HCT116 (cell line): ENCODE measurements at regions not wholly inside any gene's neighbourhood (a gene's known extent, or its start where the extent isn't known, plus 50 kb on each side); places are given as distances from the start of the nearest gene placed in this dataset.

Source experiments
- ATAC-seq: fragments of 200-7000 bp; cut with Tn5 transposase; 2 replicates; pipeline ENCODE4 v1.9.1; 2020; ENCODE audit warnings: mild to moderate bottlenecking, moderate library complexity
- BruUV-seq: library from RNA; stranded (reverse); fragments of 400-500 nt; replicated peaks from 2 replicates; lab custom pipeline; 2021; lab: Mats Ljungman, UMichigan
- CTCF ChIA-PET: fragments of 300-600 bp; sonication (Branson Sonifier 250); formaldehyde crosslinking; loops from one replicate; lab custom pipeline; 2021; ENCODE audit warnings: antibody characterized with exemption; lab: Charles Lee
- POLR2A ChIA-PET: fragments of 300-600, 350-600 bp; sonication (Branson Sonifier 250); formaldehyde crosslinking; loops from one replicate; lab custom pipeline; 2021; ENCODE audit warnings: antibody characterized with exemption; lab: Charles Lee
- RAD21 ChIA-PET, 2 experiments: fragments of 300-600 bp; sonication (Branson Sonifier 250); formaldehyde crosslinking; loops; one replicate each; lab custom pipeline; 2023; ENCODE audit warnings: low total read pairs in 2 of 2; ENCODE audit not compliant: uncharacterized antibody in 2 of 2, unreplicated experiment in 2 of 2, low non-redundant PET in 1 of 2; lab: Charles Lee
- DNase-seq: peaks from one replicate; pipeline ENCODE4 v3.0.0-alpha.2; 2010; ENCODE audit warnings: low read depth, low spot score
- H2AFZ ChIP-seq: fragments of 200-600 bp; shearing (Covaris generic), sonication (generic); 2 replicates; pipeline ENCODE4 v1.6.1; 2017; ENCODE audit warnings: low read depth, mixed run types, mixed read lengths, antibody characterized with exemption, low read length; ENCODE audit not compliant: poor library complexity, severe bottlenecking
- H3K27ac ChIP-seq: 2 replicates; pipeline ENCODE4 v1.5.1; 2012; ENCODE audit warnings: low read depth, low read length
- H3K27me3 ChIP-seq: fragments of 200-600 bp; sonication (generic); 2 replicates; pipeline ENCODE4 v1.6.1; 2016; ENCODE audit warnings: mixed run types, low read length, mixed read lengths; ENCODE audit not compliant: insufficient read depth
- H3K36me3 ChIP-seq, 2 experiments: fragments of 200-500 bp in 1 of 2; fragments of 200-600 bp in 1 of 2; sonication (Bioruptor generic) in 1 of 2; sonication (generic) in 1 of 2; 2 replicates each; pipeline versions ENCODE4 v1.5.1 to v1.6.1; 2014 to 2016; ENCODE audit warnings: low read length in 2 of 2, inconsistent platforms in 1 of 2, mixed read lengths in 1 of 2, mixed run types in 1 of 2; ENCODE audit not compliant: insufficient read depth in 2 of 2, control insufficient read depth in 1 of 2
- H3K4me1 ChIP-seq, 2 experiments: fragments of 200-600 bp in 1 of 2; sonication (generic) in 1 of 2; 2 replicates each; pipeline versions ENCODE4 v1.5.1 to v1.6.1; 2012 to 2017; ENCODE audit warnings: low read length in 2 of 2, inconsistent platforms in 1 of 2, mild to moderate bottlenecking in 1 of 2, mixed read lengths in 1 of 2, mixed run types in 1 of 2, moderate library complexity in 1 of 2; ENCODE audit not compliant: insufficient read depth in 2 of 2, control insufficient read depth in 1 of 2
- H3K4me2 ChIP-seq: fragments of 200-600 bp; sonication (generic); 2 replicates; pipeline ENCODE4 v1.6.1; 2017; ENCODE audit warnings: mixed run types, low read length, mixed read lengths
- H3K4me3 ChIP-seq, 2 experiments: fragments of 200-600 bp in 1 of 2; sonication (generic) in 1 of 2; replicated peaks in 1 of 2; 2 replicates each; pipeline ENCODE4 v1.5.1; 2011 to 2016; ENCODE audit warnings: low read length in 2 of 2, control low read depth in 1 of 2, low read depth in 1 of 2, mild to moderate bottlenecking in 1 of 2, mixed read lengths in 1 of 2, mixed run types in 1 of 2
- H3K79me2 ChIP-seq: fragments of 200-600 bp; sonication (generic); 2 replicates; pipeline ENCODE4 v1.6.1; 2017; ENCODE audit warnings: mild to moderate bottlenecking, mixed run types, low read length, moderate library complexity, mixed read lengths; ENCODE audit not compliant: insufficient read depth
- H3K9ac ChIP-seq: fragments of 200-600 bp; sonication (generic); 2 replicates; pipeline ENCODE4 v1.6.1; 2016; ENCODE audit warnings: low read length, mixed read lengths
- H3K9me2 ChIP-seq: fragments of 200-600 bp; sonication (generic), shearing (Covaris generic); 2 replicates; pipeline ENCODE4 v1.6.1; 2017; ENCODE audit warnings: mixed run types, mild to moderate bottlenecking, moderate library complexity; ENCODE audit not compliant: insufficient read depth
- H3K9me3 ChIP-seq, 2 experiments: fragments of 200-500 bp in 1 of 2; fragments of 200-600 bp in 1 of 2; sonication (Bioruptor generic) in 1 of 2; sonication (generic) in 1 of 2; 2 replicates each; pipeline ENCODE4 v1.6.1; 2014 to 2017; ENCODE audit warnings: low read length in 2 of 2, mixed read lengths in 2 of 2, inconsistent platforms in 1 of 2, low read depth in 1 of 2, mild to moderate bottlenecking in 1 of 2, mixed run types in 1 of 2, moderate library complexity in 1 of 2; ENCODE audit not compliant: control insufficient read depth in 1 of 2, insufficient read depth in 1 of 2
- H4K20me1 ChIP-seq: fragments of 200-600 bp; sonication (generic), shearing (Covaris generic); 2 replicates; pipeline ENCODE4 v1.6.1; 2017; ENCODE audit warnings: mixed run types, mild to moderate bottlenecking, moderate library complexity; ENCODE audit not compliant: insufficient read depth
- CEBPB ChIP-seq: IDR thresholded peaks from 2 replicates; pipeline ENCODE4 v1.6.1; 2012; ENCODE audit warnings: low read depth
- EZH2 ChIP-seq: fragments of 200-600 bp; sonication (generic); IDR thresholded peaks from 2 replicates; pipeline ENCODE4 v1.6.1; 2017; ENCODE audit warnings: antibody characterized with exemption, mixed run types
- SIN3A ChIP-seq: IDR thresholded peaks from 2 replicates; pipeline ENCODE4 v1.6.1; 2012; ENCODE audit warnings: low read depth
- SP1 ChIP-seq: IDR thresholded peaks from 2 replicates; pipeline ENCODE4 v1.6.1; 2012; ENCODE audit warnings: low read depth
- SRF ChIP-seq: IDR thresholded peaks from 2 replicates; pipeline ENCODE4 v1.6.1; 2012; ENCODE audit warnings: low read depth
- TCF7L2 ChIP-seq: IDR thresholded peaks from 2 replicates; pipeline ENCODE4 v1.7.0; 2011; ENCODE audit warnings: borderline replicate concordance, inconsistent platforms; ENCODE audit not compliant: insufficient read depth, insufficient read length; ENCODE audit errors: extremely low read depth
- ZFX ChIP-seq: fragments of 450-650 bp; IDR thresholded peaks from 2 replicates; pipeline ENCODE4 v1.6.1; 2017
- ZNF274 ChIP-seq: fragments of 200-500 bp; sonication (Bioruptor generic); IDR thresholded peaks from 2 replicates; pipeline ENCODE4 v1.6.1; 2014; ENCODE audit warnings: mild to moderate bottlenecking, low read depth, low read length, inconsistent platforms
- intact Hi-C: fragments of 100-400 bp; cut with micrococcal nuclease; formaldehyde crosslinking; loops from 2 replicates; pipeline ENCODE4 v1.10.0; 2022
- TF ChIP-seq, protein P1 (sequence below): IDR thresholded peaks from 2 replicates; pipeline ENCODE4 v1.6.1; 2012; ENCODE audit warnings: low read depth
- TF ChIP-seq, protein P2 (sequence below): IDR thresholded peaks from 2 replicates; pipeline ENCODE4 v1.6.1; 2011; ENCODE audit warnings: mild to moderate bottlenecking, low read length, moderate library complexity; ENCODE audit not compliant: insufficient replicate concordance; ENCODE audit errors: extremely low read depth
- TF ChIP-seq, protein P3 (sequence below): IDR thresholded peaks from 2 replicates; pipeline ENCODE4 v1.6.1; 2012

DNA sequence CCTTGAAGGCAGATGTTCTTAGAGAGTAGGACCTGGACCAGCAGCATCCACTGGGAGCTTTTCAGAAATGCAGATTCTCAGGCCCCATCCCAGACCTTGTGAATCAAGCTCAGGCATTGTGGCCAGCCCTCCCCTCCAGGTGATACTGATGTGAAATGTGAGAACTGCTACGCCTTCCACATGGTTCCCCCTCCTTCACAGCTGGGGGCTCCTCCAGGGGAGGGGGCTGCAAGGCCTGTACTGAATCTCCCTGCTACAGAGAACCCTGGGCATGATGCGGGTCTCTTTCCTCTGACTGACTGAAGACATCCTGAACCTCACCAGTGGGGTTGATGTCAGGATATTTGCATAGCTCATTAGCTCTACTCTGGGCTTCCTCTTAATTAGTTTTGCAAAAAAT lies 141.8 kb upstream of the CSF3R start:
- ChIA-PET POLR2A (no interaction called here), RAD21 (no interaction called here)

DNA sequence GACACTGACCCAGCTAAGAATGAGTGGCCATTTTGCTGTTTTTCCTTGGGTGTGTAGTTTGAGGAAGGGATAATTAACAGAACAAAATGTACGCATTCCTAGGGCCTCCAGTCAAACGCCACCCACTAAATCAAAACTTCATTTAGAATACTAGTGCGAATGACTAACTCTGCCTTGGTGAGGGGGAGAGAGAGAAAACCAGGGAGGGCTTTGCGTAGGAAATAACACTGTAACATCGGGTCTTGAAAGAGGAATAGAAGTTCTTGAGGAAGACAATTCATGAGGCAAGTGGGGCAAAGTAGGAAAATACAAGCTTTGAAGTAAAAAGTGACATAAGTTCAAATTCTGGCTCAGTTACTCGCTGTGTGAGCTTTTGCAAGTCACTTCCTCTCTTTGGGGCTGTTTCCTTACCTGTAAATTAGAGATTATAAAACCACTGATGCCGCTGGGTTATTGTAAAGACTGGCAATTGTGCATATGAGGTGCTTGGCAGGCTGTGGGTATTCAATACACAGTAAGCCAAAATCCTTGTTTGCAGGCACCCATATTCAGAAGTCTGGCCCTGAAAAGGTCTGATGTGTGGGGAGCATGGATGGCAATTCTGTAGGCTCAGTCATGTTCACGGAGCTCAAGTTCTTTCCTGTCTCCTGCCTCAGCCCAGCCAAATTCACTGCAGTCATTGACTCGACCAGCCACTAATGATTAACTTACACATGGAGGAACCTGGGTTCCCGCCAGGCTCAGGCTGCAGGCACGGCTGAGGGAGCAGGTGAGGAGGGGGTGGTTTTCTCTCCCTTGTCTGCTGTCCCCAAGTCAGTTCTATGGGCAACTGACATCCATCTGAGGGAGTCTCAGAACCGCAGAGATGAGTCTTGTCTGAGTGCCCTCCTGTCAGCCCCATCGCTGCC lies 140.3 kb upstream of the CSF3R start:
- RAD21 ChIA-PET, result no interaction called here
- CTCF ChIA-PET, result interaction anchor here (0.7 kb wide), 1 partner anchor 13 kb away, joined by 4 read pairs; no protein-coding TSS in a partner anchor
- TF ChIP-seq SIN3A (no peak), ZFX (no peak), EZH2 (no peak)
- TF ChIP-seq, protein P1, sequence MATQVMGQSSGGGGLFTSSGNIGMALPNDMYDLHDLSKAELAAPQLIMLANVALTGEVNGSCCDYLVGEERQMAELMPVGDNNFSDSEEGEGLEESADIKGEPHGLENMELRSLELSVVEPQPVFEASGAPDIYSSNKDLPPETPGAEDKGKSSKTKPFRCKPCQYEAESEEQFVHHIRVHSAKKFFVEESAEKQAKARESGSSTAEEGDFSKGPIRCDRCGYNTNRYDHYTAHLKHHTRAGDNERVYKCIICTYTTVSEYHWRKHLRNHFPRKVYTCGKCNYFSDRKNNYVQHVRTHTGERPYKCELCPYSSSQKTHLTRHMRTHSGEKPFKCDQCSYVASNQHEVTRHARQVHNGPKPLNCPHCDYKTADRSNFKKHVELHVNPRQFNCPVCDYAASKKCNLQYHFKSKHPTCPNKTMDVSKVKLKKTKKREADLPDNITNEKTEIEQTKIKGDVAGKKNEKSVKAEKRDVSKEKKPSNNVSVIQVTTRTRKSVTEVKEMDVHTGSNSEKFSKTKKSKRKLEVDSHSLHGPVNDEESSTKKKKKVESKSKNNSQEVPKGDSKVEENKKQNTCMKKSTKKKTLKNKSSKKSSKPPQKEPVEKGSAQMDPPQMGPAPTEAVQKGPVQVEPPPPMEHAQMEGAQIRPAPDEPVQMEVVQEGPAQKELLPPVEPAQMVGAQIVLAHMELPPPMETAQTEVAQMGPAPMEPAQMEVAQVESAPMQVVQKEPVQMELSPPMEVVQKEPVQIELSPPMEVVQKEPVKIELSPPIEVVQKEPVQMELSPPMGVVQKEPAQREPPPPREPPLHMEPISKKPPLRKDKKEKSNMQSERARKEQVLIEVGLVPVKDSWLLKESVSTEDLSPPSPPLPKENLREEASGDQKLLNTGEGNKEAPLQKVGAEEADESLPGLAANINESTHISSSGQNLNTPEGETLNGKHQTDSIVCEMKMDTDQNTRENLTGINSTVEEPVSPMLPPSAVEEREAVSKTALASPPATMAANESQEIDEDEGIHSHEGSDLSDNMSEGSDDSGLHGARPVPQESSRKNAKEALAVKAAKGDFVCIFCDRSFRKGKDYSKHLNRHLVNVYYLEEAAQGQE, result no peak
- TF ChIP-seq, protein P2, sequence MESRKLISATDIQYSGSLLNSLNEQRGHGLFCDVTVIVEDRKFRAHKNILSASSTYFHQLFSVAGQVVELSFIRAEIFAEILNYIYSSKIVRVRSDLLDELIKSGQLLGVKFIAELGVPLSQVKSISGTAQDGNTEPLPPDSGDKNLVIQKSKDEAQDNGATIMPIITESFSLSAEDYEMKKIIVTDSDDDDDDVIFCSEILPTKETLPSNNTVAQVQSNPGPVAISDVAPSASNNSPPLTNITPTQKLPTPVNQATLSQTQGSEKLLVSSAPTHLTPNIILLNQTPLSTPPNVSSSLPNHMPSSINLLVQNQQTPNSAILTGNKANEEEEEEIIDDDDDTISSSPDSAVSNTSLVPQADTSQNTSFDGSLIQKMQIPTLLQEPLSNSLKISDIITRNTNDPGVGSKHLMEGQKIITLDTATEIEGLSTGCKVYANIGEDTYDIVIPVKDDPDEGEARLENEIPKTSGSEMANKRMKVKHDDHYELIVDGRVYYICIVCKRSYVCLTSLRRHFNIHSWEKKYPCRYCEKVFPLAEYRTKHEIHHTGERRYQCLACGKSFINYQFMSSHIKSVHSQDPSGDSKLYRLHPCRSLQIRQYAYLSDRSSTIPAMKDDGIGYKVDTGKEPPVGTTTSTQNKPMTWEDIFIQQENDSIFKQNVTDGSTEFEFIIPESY, result no peak
- TF ChIP-seq, protein P3, sequence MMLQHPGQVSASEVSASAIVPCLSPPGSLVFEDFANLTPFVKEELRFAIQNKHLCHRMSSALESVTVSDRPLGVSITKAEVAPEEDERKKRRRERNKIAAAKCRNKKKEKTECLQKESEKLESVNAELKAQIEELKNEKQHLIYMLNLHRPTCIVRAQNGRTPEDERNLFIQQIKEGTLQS, result no peak

More for the DNA sequence above, 141.8 kb upstream of the CSF3R start:
- no peaks in the 10 kb centered on the region for H3K36me3 ChIP-seq
- no TSS peak for BruUV-seq
- DNase-seq, result no peak
- H3K9me3 ChIP-seq, result no peaks in the 10 kb centered on the region
- no peaks in the 10 kb centered on the region for H3K79me2 ChIP-seq
- no peaks in the 10 kb centered on the region for H4K20me1 ChIP-seq
- no peaks in the 10 kb centered on the region for H3K4me1 ChIP-seq
- H3K27me3 ChIP-seq, result peaks cover 18% of the 10 kb centered on the region; the same call in 1 of the 2 replicates
- no peaks in the 10 kb centered on the region for H3K9me2 ChIP-seq
- intact Hi-C loops, result no loop called here
- no peak overlapping the region for H3K9ac ChIP-seq
- no peak overlapping the region for H3K4me3 ChIP-seq
- no peak for ATAC-seq
- no peak overlapping the region for H3K27ac ChIP-seq
- CTCF ChIA-PET, result interaction anchor here (1.7 kb wide), 1 partner anchor 15 kb away, joined by 4 read pairs; no protein-coding TSS in a partner anchor
- no peak overlapping the region for H2AFZ ChIP-seq
- TF ChIP-seq, protein P3, result no peak
- no peak for TF ChIP-seq TCF7L2
- TF ChIP-seq ZNF274, result no peak
- no peak for TF ChIP-seq SP1
- TF ChIP-seq SRF, result no peak
- no peak for TF ChIP-seq CEBPB
- H3K4me2 ChIP-seq, result no peak overlapping the region

More for the DNA sequence above, 140.3 kb upstream of the CSF3R start:
- POLR2A ChIA-PET, result no interaction called here
- H3K27me3 ChIP-seq, result peaks cover 18% of the 10 kb centered on the region; the same call in 1 of the 2 replicates
- BruUV-seq, result no TSS peak
- intact Hi-C loops, result no loop called here
- no peaks in the 10 kb centered on the region for H4K20me1 ChIP-seq
- no peaks in the 10 kb centered on the region for H3K36me3 ChIP-seq
- H3K27ac ChIP-seq, result no peak overlapping the region
- H3K9ac ChIP-seq, result no peak overlapping the region
- H3K4me2 ChIP-seq, result no peak overlapping the region
- no peaks in the 10 kb centered on the region for H3K9me2 ChIP-seq
- H2AFZ ChIP-seq, result no peak overlapping the region
- H3K9me3 ChIP-seq, result no peaks in the 10 kb centered on the region
- no peaks in the 10 kb centered on the region for H3K4me1 ChIP-seq
- ATAC-seq (no peak), DNase-seq (no peak)
- no peaks in the 10 kb centered on the region for H3K79me2 ChIP-seq
- H3K4me3 ChIP-seq, result no peak overlapping the region
